IPS DF 19.7 (cell line): ENCODE measurements at regions not wholly inside any gene's neighbourhood (a gene's known extent, or its start where the extent isn't known, plus 50 kb on each side); places are given as distances from the start of the nearest gene placed in this dataset.

Experiments
- DNase-seq: peaks from one replicate; pipeline ENCODE4 v3.0.0-alpha.2; 2013; ENCODE audit warnings: low read depth, low spot score

GRCh38 chr9:107542411-107543157 is 53.0 kb upstream of the KLF4 start:
- no peak for DNase-seq

GRCh38 chr9:107541523-107541922 is 52.0 kb upstream of the KLF4 start:
- DNase-seq, result no peak

- no peak for DNase-seq
Observed at GRCh38 chr9:107540164-107540561, 50.6 kb upstream of the KLF4 start.

GRCh38 chr9:107539427-107540163 is 50.0 kb upstream of the KLF4 start:
- peak; percentile 61 for DNase-seq
